ENCODE measurements at regions not wholly inside any gene's neighbourhood (a gene's known extent, or its start where the extent isn't known, plus 50 kb on each side); places are given as distances from the start of the nearest gene placed in this dataset.

DNA sequence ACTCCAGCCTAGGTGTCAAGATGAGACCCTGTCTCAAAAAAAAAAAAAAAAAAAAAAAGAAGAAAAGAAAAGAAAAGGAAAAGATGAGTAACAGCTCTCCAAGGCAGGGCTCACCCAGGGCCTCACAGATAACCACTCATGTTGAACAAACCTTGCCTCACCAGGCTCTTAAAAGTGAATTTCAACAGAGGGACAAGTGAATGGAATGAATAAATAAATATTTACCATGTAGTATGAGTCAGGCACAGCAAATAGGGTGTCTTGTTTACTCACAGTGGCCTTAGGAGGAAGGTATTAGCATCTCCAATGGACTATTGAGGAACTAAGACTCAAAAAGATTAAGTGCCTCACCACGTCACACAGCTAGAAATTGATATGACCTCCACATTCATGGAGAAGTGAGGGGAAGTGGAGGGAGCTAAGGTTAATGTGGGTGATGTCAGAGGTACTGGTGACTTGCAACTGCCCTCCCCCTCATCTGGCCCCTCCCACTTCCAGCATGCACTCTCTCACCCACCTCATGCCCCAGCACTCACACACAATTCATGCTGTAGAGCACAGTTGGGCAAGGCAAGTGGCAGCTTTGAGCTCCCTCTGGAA is 255.5 kb downstream of the UACA start:
- CTCF ChIA-PET: interaction anchor here (0.7 to 7.4 kb wide), 4 partner anchors 17 to 42 kb away, joined by 3 to 101 read pairs (median 29); no protein-coding TSS in a partner anchor
- DNase-seq (ENCODE audit: extremely low spot score): peak; percentile 53
- TF ChIP-seq, protein P1, sequence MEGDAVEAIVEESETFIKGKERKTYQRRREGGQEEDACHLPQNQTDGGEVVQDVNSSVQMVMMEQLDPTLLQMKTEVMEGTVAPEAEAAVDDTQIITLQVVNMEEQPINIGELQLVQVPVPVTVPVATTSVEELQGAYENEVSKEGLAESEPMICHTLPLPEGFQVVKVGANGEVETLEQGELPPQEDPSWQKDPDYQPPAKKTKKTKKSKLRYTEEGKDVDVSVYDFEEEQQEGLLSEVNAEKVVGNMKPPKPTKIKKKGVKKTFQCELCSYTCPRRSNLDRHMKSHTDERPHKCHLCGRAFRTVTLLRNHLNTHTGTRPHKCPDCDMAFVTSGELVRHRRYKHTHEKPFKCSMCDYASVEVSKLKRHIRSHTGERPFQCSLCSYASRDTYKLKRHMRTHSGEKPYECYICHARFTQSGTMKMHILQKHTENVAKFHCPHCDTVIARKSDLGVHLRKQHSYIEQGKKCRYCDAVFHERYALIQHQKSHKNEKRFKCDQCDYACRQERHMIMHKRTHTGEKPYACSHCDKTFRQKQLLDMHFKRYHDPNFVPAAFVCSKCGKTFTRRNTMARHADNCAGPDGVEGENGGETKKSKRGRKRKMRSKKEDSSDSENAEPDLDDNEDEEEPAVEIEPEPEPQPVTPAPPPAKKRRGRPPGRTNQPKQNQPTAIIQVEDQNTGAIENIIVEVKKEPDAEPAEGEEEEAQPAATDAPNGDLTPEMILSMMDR (IDR thresholded peaks at IDR 0.05; ENCODE audit: control extremely low read depth, extremely low read depth, low read depth, missing control alignments): no peak
- POLR2A ChIA-PET: no interaction called here

DNA sequence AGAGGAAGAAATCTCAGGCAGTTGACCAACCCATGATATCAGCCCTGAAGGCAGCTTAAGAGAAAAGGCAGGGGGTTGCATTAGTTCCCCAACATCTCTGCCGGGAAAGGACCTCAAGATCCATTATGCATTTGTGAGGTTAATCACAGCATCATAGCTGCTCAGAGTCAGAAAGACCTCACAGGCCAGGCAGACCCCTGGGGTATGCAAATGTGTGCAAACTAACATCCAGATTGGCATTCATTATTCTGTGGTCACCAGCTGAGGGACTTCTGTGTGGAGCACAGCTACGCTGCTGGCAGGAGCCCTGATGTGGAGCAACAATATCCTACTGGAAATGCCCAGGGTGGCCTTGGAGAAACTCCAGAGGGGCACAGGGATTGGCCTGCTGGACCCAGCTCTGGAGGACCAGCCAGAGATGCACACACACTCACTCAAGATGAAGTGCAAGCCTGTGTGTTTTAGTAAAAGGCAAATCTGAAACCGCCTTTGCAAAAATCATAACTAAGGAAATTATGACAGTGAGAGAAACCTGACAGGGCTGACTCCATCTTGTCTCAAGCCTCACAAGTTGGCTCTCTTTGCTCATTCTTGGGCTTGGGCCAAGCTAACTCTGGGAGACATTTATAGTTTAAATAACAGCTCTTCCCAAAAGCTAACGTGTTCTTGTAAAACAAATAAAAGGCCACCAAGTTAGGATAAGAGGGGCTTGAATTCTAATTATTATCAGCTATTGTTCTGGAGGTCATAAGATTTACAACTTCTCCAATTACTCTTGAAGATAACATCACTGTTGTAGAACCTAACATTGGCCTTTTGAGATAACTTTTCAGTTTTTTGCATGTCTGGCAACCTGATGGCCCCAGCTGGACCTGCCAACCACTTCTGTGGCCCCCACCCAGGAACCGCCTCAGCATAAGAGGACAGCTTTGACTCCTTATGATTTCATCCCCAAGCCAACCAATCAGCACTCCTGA is 257.1 kb downstream of the UACA start:
- DNase-seq (ENCODE audit: extremely low spot score): no peak
- TF ChIP-seq, protein P1 (IDR thresholded peaks at IDR 0.05; ENCODE audit: control extremely low read depth, extremely low read depth, low read depth, missing control alignments): no peak
- CTCF ChIA-PET: interaction anchor here (0.8 to 7.4 kb wide), 12 partner anchors 10 to 1040 kb away, joined by 3 to 101 read pairs (median 4); partner anchors contain the start of gene TLE3
- POLR2A ChIA-PET: interaction anchor here (1.6 to 2.8 kb wide), 2 partner anchors 11 to 13 kb away, joined by 3 to 8 read pairs; no protein-coding TSS in a partner anchor

DNA sequence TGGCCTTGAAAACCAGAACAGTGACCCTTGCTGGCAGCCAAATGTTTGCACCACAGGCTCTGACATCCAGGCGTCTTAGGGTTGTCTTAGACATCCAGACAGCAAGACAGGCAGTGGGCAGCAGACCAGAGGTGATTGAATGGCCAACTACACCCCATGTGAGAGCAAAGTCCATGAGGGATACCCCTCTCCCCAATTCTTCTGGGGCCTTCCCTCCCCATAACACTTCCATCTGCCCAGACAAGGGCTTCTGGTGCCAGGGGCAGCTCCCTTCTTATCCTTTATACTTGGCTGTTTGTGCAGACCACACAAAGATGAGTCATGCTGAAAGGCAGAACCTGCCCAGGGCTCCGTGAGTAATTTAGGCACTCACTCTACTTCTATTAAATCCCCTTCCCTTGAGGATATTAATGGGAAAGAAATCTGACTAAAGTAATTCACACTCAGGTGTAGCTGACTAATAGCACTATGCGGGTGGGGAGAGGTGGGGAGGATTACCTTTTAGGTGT is 257.9 kb downstream of the UACA start:
- ChIA-PET CTCF (interaction anchor here (0.7 to 7.4 kb wide), 15 partner anchors 9 to 1111 kb away, joined by 3 to 101 read pairs (median 5); no protein-coding TSS in a partner anchor), POLR2A (interaction anchor here (1.4 to 2.8 kb wide), 3 partner anchors 10 to 406 kb away, joined by 3 to 8 read pairs (median 4); no protein-coding TSS in a partner anchor)
- no peak for DNase-seq (ENCODE audit: extremely low spot score)
- TF ChIP-seq, protein P1 (IDR thresholded peaks at IDR 0.05; ENCODE audit: control extremely low read depth, extremely low read depth, low read depth, missing control alignments): no peak

DNA sequence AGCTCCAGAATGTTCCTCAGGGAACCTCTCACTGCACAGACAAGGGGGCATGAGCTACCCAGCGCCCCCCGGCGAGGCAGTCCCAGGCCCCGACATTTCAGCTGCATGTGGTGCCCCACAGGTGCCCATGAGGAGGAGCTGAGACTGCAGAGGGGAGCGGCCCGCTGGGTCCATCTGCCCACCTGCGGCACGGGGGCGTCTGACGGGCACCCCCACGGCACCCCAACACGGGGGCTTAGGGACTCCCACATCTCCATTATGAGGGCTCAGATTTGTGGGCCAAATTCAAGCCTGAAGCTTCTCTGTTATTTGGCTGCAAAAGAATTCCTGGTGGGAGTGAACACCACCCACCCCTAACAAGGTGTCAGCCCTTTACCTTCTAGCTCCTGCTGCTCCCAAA is 258.4 kb downstream of the UACA start:
- no peak for DNase-seq (ENCODE audit: extremely low spot score)
- CTCF ChIA-PET: interaction anchor here (0.7 to 7.4 kb wide), 19 partner anchors 8 to 1110 kb away, joined by 3 to 101 read pairs (median 4); partner anchors contain the start of gene TLE3
- TF ChIP-seq, protein P1 (IDR thresholded peaks at IDR 0.05; ENCODE audit: control extremely low read depth, extremely low read depth, low read depth, missing control alignments): peak; percentile 15
- POLR2A ChIA-PET: interaction anchor here (0.9 to 2.8 kb wide), 4 partner anchors 10 to 405 kb away, joined by 3 to 8 read pairs (median 4); no protein-coding TSS in a partner anchor

DNA sequence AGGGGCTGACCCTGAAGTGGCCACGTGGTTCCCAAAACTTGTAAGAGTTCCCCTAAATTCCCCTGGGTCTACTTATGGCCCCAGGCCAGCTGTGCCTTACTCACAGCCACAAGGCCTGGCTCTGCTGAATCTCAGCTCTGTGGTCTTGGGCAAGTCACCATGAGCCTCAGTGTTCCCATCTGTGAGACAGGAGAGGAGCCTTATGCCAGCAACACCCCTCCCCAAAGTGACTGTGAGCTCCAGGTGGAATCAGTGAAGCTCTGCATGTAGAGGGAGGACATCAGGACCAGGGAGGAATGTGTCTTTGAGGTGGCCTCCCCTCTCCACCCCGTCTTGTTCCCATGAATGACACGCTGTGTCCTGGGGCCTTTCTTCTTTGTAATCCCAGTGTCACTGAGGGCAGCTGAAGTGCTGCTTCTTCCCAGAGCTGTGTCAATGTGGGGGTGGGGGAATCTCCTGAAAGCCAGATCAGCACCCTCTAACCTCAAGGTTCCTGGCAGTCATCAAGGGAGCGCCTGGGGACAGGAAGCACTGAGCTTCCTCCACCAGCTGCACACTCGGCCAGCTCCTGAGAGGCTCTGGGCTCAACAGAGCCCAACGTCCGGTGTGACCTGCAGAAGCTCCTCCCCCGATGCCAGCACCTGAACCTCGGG is 258.9 kb downstream of the UACA start:
- peak; percentile 69 for DNase-seq (ENCODE audit: extremely low spot score)
- CTCF ChIA-PET: interaction anchor here (0.8 to 7.4 kb wide), 19 partner anchors 8 to 819 kb away, joined by 3 to 101 read pairs (median 4); partner anchors contain the start of gene TLE3
- POLR2A ChIA-PET: interaction anchor here (0.9 to 2.8 kb wide), 4 partner anchors 9 to 405 kb away, joined by 3 to 8 read pairs (median 4); no protein-coding TSS in a partner anchor
- TF ChIP-seq, protein P1 (IDR thresholded peaks at IDR 0.05; ENCODE audit: control extremely low read depth, extremely low read depth, low read depth, missing control alignments): no peak

Data from GM10248 (cell line).